COLO829 (cell line): ENCODE measurements at regions not wholly inside any gene's neighbourhood (a gene's known extent, or its start where the extent isn't known, plus 50 kb on each side); places are given as distances from the start of the nearest gene placed in this dataset.
A peak's percentile ranks its signal among the peaks of the same experiment; 100 is the strongest.
"Not testable (repeated sequence)": the region's sequence is repeated elsewhere in the genome, so short reads cannot be mapped to it uniquely, and the experiment has no call there.

Experiments used
- DNase-seq: peaks from one replicate; pipeline ENCODE4 v3.0.0; 2012; ENCODE audit warnings: low spot score

- no peak for DNase-seq
These were observed 55.1 kb upstream of the SEC24B start for GRCh38 chr4:109378511-109378910.

- DNase-seq = no peak
These were observed 55.5 kb upstream of the SEC24B start for GRCh38 chr4:109378076-109378475.

GRCh38 chr4:109375778-109376414, 57.7 kb upstream of the SEC24B start:
- no peak for DNase-seq

GRCh38 chr4:109368661-109369060, 65.0 kb upstream of the SEC24B start:
- no peak for DNase-seq

GRCh38 chr4:109365939-109366338, 63.5 kb upstream of the COL25A1 start:
- DNase-seq = no peak

GRCh38 chr4:109365297-109365696, 62.8 kb upstream of the COL25A1 start:
- not testable (repeated sequence) for DNase-seq

- no peak for DNase-seq
These were observed 56.7 kb upstream of the COL25A1 start for GRCh38 chr4:109359040-109359646.

- DNase-seq = no peak
These were observed 53.4 kb upstream of the COL25A1 start for GRCh38 chr4:109355835-109356234.

- peak; percentile 59 for DNase-seq
These were observed 50.5 kb upstream of the COL25A1 start for GRCh38 chr4:109352941-109353340.
